KG1 (cell line): ENCODE measurements at regions not wholly inside any gene's neighbourhood (a gene's known extent, or its start where the extent isn't known, plus 50 kb on each side); places are given as distances from the start of the nearest gene placed in this dataset.

Experiments used
- DNase-seq: peaks from one replicate; lab custom pipeline; 2025; lab: John Stamatoyannopoulos, UW

DNA sequence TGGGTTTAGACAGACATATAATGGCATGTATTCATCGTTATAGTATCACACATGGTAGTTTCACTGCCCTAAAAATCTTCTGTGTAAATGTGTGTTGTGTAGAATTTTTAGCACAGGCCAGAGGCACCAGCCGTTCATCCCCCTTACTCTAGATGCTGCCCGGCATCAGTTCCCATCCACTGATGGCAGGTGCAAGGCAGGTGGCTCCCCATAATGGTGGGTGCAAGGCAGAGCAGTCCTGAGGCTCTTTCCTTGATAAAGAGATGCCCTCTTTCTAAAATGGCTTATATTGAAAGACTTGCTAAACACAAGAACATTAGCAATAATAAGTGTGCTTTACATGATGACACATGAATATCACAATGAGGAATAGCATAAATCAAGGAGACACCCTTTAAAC, 508.5 kb downstream of the EPHA4 start:
- no peak for DNase-seq

- no peak for DNase-seq
Measured at GRCh38 chr2:221064058-221064854, 507.8 kb downstream of the EPHA4 start.

DNA sequence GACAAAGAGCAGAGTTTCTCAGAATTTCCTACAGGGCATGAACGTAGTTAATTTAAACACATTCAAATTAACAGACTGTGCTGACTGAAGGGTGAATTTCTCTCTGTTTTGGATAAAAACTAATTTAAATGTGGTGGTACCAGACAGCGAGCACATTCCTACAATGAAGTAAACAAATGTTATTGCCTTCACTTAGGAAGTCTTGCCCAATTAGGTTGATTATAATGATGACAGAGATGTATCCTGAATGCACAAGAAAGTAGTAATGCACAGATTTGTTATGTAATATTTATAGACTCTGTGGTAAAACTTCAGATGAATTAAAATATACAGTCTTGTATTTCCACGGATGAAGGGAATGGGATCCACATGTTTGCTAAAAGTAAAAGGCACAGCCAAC, 507.2 kb downstream of the EPHA4 start:
- DNase-seq, result no peak

- no peak for DNase-seq
Measured at GRCh38 chr2:221068123-221068522, 504.0 kb downstream of the EPHA4 start.

- DNase-seq, result no peak
Measured at GRCh38 chr2:221070106-221070505, 502.0 kb downstream of the EPHA4 start.

- no peak for DNase-seq
Measured at GRCh38 chr2:221073326-221074049, 498.6 kb downstream of the EPHA4 start.

DNA sequence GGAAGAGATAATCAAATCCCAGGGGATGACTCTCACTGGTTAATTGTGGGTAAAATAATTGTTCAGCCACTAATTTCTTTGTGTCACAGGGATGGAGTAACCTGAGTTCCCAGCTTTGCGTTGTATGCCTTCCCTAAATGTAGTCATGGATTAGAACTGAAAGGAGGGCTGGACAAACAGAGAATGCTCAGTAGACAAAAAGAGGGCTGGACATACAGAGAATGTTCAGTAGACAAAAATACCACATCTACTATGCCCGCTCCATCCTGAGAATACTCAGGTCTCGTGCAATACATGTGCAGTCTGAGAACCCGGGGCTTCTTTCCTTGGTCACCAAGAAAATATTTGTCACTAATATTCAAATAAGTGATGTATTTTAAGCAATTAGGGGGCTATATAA, 497.9 kb downstream of the EPHA4 start:
- DNase-seq, result no peak

- DNase-seq, result no peak
Measured at GRCh38 chr2:221075203-221075602, 496.9 kb downstream of the EPHA4 start.

GRCh38 chr2:221077251-221077650, 494.9 kb downstream of the EPHA4 start:
- no peak for DNase-seq

DNA sequence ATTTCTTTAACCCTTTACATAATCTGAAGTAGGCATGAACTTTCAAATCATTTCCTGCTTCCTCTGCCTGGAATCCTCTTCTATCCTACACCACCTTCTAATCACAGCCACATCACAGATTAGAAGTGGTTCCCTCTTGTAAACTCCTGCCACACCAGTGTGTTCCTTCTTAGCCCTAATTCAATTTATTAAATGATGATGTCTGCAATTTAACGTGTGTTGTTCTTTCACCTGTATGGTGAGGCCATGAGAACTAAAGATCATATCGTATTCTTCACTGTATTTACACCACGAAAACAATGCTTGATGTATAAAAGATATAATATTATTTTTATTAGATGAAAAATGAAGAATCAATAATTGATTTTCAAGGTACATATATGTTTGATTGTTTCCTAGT, 494.3 kb downstream of the EPHA4 start:
- DNase-seq, result no peak

GRCh38 chr2:221085341-221085900, 486.7 kb downstream of the EPHA4 start:
- DNase-seq, result no peak

- no peak for DNase-seq
Measured at GRCh38 chr2:221085936-221086335, 486.2 kb downstream of the EPHA4 start.

GRCh38 chr2:221087779-221088178, 484.3 kb downstream of the EPHA4 start:
- DNase-seq, result no peak

DNA sequence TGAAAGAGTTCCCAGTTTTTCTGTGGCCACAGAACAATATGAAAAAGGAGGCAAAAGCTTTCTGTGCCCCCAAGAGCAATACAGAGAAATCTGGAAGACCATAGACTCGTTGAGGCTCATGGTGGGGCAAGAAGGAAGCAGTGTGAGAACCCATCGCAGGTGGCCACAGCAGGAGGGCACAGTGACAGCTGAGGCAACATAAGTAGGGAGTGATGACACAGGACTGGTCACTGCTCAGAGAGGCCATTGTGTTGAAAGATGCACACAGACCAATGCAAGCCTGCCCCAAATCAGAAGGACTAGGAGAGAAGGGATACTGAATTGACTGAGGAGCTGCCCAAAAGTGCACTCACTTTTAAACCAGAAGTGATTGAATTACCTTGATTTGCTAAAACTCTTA, 483.6 kb downstream of the EPHA4 start:
- DNase-seq, result no peak

GRCh38 chr2:221095356-221095755, 476.7 kb downstream of the EPHA4 start:
- no peak for DNase-seq

- no peak for DNase-seq
Measured at GRCh38 chr2:221096706-221097567, 475.2 kb downstream of the EPHA4 start.

GRCh38 chr2:221097568-221097915, 474.6 kb downstream of the EPHA4 start:
- DNase-seq, result no peak

DNA sequence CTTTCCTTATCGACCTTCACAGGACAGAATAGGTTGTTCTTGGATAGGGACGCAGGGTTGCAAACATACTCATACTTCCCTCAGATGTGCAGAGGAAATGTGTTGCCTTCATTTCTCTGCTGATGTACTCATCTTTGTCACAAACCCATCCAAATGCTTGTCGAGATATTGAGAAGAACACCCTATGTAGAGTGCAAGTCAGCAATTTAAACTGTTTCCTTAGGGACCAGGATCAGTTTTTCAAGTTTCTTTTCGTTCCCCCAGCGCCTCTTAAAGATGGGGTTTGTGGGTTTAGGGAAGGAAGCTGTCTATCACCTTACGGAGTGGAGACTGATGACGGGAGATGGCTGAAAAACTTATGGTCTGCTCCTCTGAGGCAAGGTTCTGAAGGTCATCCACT, 474.2 kb downstream of the EPHA4 start:
- DNase-seq, result no peak

DNA sequence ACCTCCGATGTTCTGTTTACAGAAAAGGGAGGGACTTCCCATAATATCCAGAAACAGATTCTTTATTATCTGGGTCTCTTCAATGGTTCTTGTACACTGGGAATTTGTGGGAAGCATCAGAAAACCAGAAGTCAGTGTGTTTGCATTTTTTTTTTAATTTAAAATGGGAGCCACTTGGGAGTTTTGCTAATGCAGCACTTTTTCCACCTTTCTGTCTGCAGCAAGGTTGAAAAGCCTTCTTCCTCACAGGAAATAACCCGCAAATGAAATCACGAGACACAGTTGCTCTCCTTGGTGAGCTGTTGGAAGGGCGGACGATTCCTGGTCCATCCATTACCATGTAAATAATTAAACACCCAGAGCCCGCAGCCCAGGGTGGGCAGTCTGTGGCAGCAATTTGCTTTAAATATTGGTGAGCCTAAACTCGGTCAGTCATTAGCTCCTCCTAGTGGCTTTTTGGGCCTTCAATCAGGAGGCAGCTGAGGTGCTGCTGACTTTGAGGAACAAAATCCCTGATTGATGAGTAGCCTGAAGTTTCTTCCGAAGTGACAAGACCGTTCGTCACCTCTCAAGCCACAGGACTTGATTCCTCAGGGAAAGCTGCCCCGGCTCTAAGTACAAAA, 471.5 kb downstream of the EPHA4 start:
- DNase-seq, result no peak

DNA sequence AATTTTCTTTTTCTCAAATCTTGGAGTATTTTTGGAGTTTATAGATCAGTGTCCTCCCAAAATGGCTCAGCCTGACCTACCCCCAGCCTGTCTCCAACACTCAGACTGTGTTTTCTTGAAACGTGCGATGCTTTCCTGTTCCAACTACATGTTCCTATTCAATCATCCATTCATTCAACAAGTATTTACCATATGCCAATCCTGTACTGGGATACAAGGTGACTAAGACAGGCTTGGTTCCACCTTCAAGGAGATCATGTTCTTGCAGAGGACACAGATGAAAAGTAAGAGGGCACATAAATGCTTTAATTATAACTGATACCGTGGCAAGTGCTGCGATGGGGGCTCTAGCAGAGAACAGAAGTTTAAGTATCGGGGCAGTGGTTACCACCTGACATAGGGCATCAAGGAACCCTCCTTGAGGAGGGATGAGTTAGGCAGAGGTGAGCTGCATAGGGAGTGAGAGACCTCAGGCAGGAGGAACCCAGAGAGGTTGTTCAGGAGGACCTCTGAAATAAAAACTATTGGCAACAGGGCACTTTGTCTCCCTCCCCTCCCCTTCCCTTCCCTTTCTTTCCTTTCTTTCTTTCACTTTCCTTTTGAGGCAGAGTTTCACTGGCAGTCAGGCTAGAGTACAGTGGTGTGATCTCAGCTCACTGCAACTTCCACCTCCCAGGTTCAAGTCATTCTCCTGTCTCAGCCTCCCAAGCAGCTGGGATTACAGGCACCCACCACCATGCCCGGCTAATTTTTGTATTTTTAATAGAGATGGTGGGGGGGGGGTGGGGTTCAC, 469.0 kb downstream of the EPHA4 start:
- DNase-seq, result no peak

DNA sequence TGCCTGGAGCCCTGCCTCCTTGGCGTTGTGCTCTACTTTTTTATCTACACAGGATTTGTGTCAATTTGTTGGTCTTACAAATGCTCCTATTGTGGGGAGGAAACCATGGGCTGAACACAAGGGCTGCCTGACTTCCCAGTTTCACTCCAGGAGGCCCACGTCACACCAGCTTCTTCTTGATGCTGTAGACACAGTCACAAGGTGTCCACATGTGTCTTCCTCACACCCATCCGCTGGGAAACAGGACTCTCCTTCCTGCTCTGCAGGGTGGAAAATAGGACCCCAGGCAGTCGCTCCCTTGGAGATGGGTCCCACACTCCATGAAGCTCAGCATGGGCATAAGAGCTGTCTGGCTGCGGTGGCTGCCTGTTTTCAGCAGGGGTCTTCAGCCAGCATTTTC, 468.2 kb downstream of the EPHA4 start:
- no peak for DNase-seq
